ENCODE measurements at regions not wholly inside any gene's neighbourhood (a gene's known extent, or its start where the extent isn't known, plus 50 kb on each side); places are given as distances from the start of the nearest gene placed in this dataset.

- TF ChIP-seq CTCF (conservative IDR thresholded peaks at IDR 0.05; ENCODE audit: low read depth in 2 of 2) = no peak
- no peak for TF ChIP-seq EZH2 (IDR thresholded peaks at IDR 0.05; ENCODE audit: low read depth, unreplicated experiment)
These were observed 251.6 kb upstream of the ALG10 start for GRCh38 chr12:33770652-33771051.
